H1 (cell line): ENCODE measurements at regions not wholly inside any gene's neighbourhood (a gene's known extent, or its start where the extent isn't known, plus 50 kb on each side); places are given as distances from the start of the nearest gene placed in this dataset.

Experiments used
- CTCF ChIA-PET: fragments of 300-600 bp; sonication (Branson Sonifier 250); formaldehyde crosslinking; loops from one replicate; lab custom pipeline; 2021; ENCODE audit not compliant: partially characterized antibody; lab: Charles Lee
- POLR2A ChIA-PET: fragments of 300-600 bp; sonication (Branson Sonifier 250); formaldehyde crosslinking; loops from one replicate; lab custom pipeline; 2021; ENCODE audit warnings: inconsistent platforms; ENCODE audit not compliant: partially characterized antibody; lab: Charles Lee
- DNase-seq, 2 experiments: peaks; one replicate each; pipeline versions ENCODE4 v3.0.0 to v3.0.0-alpha.2; 2010 to 2022; ENCODE audit warnings: low spot score in 2 of 2, low read depth in 1 of 2, mixed read lengths in 1 of 2
- FAIRE-seq: peaks from 2 replicates; lab custom pipeline; 2011; peaks lifted over from hg19 to GRCh38; lab: Jason Lieb, UNC
- H2AFZ ChIP-seq: 2 replicates; pipeline ENCODE4 v1.8.1; 2012; ENCODE audit warnings: low read length, inconsistent platforms
- H2AK5ac ChIP-seq: 2 replicates; pipeline ENCODE4 v1.6.1; 2013; ENCODE audit warnings: low read depth, low read length
- H2BK120ac ChIP-seq: replicated peaks from 2 replicates; pipeline ENCODE3; 2013; ENCODE audit warnings: low read depth, low read length, inconsistent platforms
- H2BK12ac ChIP-seq: 2 replicates; pipeline ENCODE4 v1.6.1; 2013; ENCODE audit warnings: low read depth, low read length
- H2BK15ac ChIP-seq: 2 replicates; pipeline ENCODE4 v1.6.1; 2013; ENCODE audit warnings: low read length
- H2BK20ac ChIP-seq: 2 replicates; pipeline ENCODE4 v1.6.1; 2013; ENCODE audit warnings: low read length
- H2BK5ac ChIP-seq: 2 replicates; pipeline ENCODE4 v1.6.1; 2013; ENCODE audit warnings: low read depth, low read length
- H3K14ac ChIP-seq: 2 replicates; pipeline ENCODE4 v1.6.1; 2013; ENCODE audit warnings: inconsistent platforms; ENCODE audit not compliant: insufficient read length
- H3K18ac ChIP-seq: 2 replicates; pipeline ENCODE4 v1.6.1; 2013; ENCODE audit warnings: low read length; ENCODE audit errors: extremely low read depth
- H3K23ac ChIP-seq: 2 replicates; pipeline ENCODE4 v1.6.1; 2013; ENCODE audit warnings: inconsistent platforms; ENCODE audit not compliant: insufficient read length
- H3K23me2 ChIP-seq: 2 replicates; pipeline ENCODE4 v1.6.1; 2013; ENCODE audit warnings: low read depth, low read length
- H3K27ac ChIP-seq: 2 replicates; pipeline ENCODE4 v1.6.1; 2011; ENCODE audit warnings: low read depth, low read length, inconsistent platforms
- H3K27me3 ChIP-seq, 4 experiments: replicated peaks in 1 of 4; 1 replicate in 1 of 4; 2 replicates in 3 of 4; pipeline versions ENCODE4 v1.6.1 to v1.8.1; 2011 to 2013; ENCODE audit warnings: low read length in 3 of 4, mild to moderate bottlenecking in 3 of 4, inconsistent platforms in 2 of 4, mixed read lengths in 2 of 4, moderate library complexity in 1 of 4; ENCODE audit not compliant: control insufficient read depth in 3 of 4, insufficient read depth in 3 of 4; ENCODE audit errors: extremely low read depth in 1 of 4
- H3K36me3 ChIP-seq, 4 experiments: 2 replicates each; pipeline versions ENCODE4 v1.6.1 to v1.8.1; 2011 to 2013; ENCODE audit warnings: mild to moderate bottlenecking in 4 of 4, low read length in 3 of 4, moderate library complexity in 2 of 4, control low read depth in 1 of 4, inconsistent platforms in 1 of 4; ENCODE audit not compliant: insufficient read depth in 4 of 4, control insufficient read depth in 2 of 4
- H3K4ac ChIP-seq: replicated peaks from 2 replicates; pipeline ENCODE3; 2013; ENCODE audit warnings: low read length, low read depth, mixed read lengths, inconsistent platforms; ENCODE audit not compliant: insufficient read length
- H3K4me1 ChIP-seq, 4 experiments: replicated peaks in 1 of 4; 1 replicate in 1 of 4; 2 replicates in 3 of 4; pipeline versions ENCODE4 v1.6.1 to v1.8.1; 2011 to 2013; ENCODE audit warnings: low read length in 3 of 4, inconsistent platforms in 2 of 4, mixed read lengths in 1 of 4; ENCODE audit not compliant: insufficient read depth in 4 of 4, control insufficient read depth in 3 of 4
- H3K4me2 ChIP-seq, 2 experiments: 2 replicates each; pipeline versions ENCODE4 v1.6.1 to v1.8.1; 2011 to 2013; ENCODE audit warnings: low read depth in 2 of 2, low read length in 2 of 2, control low read depth in 1 of 2, inconsistent platforms in 1 of 2, mild to moderate bottlenecking in 1 of 2; ENCODE audit not compliant: insufficient read depth in 1 of 2
- H3K4me3 ChIP-seq, 4 experiments: fragments of 200-600, 300-600 bp in 1 of 4; sonication (generic), shearing (Covaris generic), sonication (Bioruptor Twin) in 1 of 4; 2 replicates each; pipeline versions ENCODE4 v1.5.1 to v1.8.1; 2011 to 2016; ENCODE audit warnings: low read length in 4 of 4, low read depth in 3 of 4, control low read depth in 2 of 4, inconsistent platforms in 2 of 4, mild to moderate bottlenecking in 2 of 4, mixed read lengths in 1 of 4, moderate library complexity in 1 of 4; ENCODE audit not compliant: insufficient read depth in 2 of 4; ENCODE audit errors: extremely low read depth in 1 of 4
- H3K56ac ChIP-seq: replicated peaks from 2 replicates; pipeline ENCODE3; 2013; ENCODE audit warnings: low read depth, mild to moderate bottlenecking, mixed read lengths, low read length, inconsistent platforms; ENCODE audit not compliant: insufficient read length
- H3K79me1 ChIP-seq: 2 replicates; pipeline ENCODE4 v1.6.1; 2013; ENCODE audit warnings: low read depth, low read length, control low read depth
- H3K79me2 ChIP-seq, 2 experiments: 2 replicates each; pipeline versions ENCODE4 v1.6.1 to v1.8.1; 2012 to 2013; ENCODE audit warnings: low read length in 2 of 2, mild to moderate bottlenecking in 2 of 2, inconsistent platforms in 1 of 2; ENCODE audit not compliant: insufficient read depth in 2 of 2, control insufficient read depth in 1 of 2
- H3K9ac ChIP-seq, 4 experiments: replicated peaks in 1 of 4; 1 replicate in 1 of 4; 2 replicates in 3 of 4; pipeline versions ENCODE4 v1.6.1 to v1.8.1; 2011 to 2013; ENCODE audit warnings: low read depth in 3 of 4, low read length in 3 of 4, control low read depth in 2 of 4, mild to moderate bottlenecking in 2 of 4, moderate library complexity in 2 of 4, inconsistent platforms in 1 of 4; ENCODE audit errors: extremely low read depth in 1 of 4
- H3K9me3 ChIP-seq, 2 experiments: 2 replicates each; pipeline versions ENCODE4 v1.6.1 to v1.8.1; 2012 to 2013; ENCODE audit warnings: mild to moderate bottlenecking in 2 of 2, moderate library complexity in 2 of 2, control low read depth in 1 of 2, inconsistent platforms in 1 of 2, low read depth in 1 of 2, low read length in 1 of 2, mixed read lengths in 1 of 2; ENCODE audit not compliant: insufficient read depth in 2 of 2
- H4K20me1 ChIP-seq, 2 experiments: replicated peaks in 1 of 2; 2 replicates each; pipeline versions ENCODE3 to v1.8.1; 2011 to 2013; ENCODE audit warnings: inconsistent platforms in 2 of 2, low read length in 2 of 2, mild to moderate bottlenecking in 1 of 2; ENCODE audit not compliant: insufficient read depth in 2 of 2, control insufficient read depth in 1 of 2
- H4K5ac ChIP-seq: 2 replicates; pipeline ENCODE4 v1.6.1; 2013; ENCODE audit warnings: low read length, low read depth, mixed read lengths, inconsistent platforms; ENCODE audit not compliant: insufficient read length
- H4K8ac ChIP-seq: 2 replicates; pipeline ENCODE4 v1.8.0; 2013; ENCODE audit warnings: mild to moderate bottlenecking, moderate library complexity, low read length, inconsistent platforms; ENCODE audit not compliant: insufficient read depth; ENCODE audit errors: extremely low read depth
- H4K91ac ChIP-seq: replicated peaks from 2 replicates; pipeline ENCODE3; 2013; ENCODE audit warnings: low read length, mixed read lengths, inconsistent platforms; ENCODE audit not compliant: insufficient read length
- ATF2 ChIP-seq: IDR thresholded peaks from 2 replicates; pipeline ENCODE4 v1.6.1; 2012; ENCODE audit warnings: low read length, inconsistent platforms
- MAFK ChIP-seq: IDR thresholded peaks from 2 replicates; pipeline ENCODE4 v1.6.1; 2012; ENCODE audit warnings: low read depth, mild to moderate bottlenecking, improper control_type of control experiment, low read length

GRCh38 chr13:94936633-94937032, 224.3 kb upstream of the SOX21 start:
- Histone ChIP-seq H3K27me3 (no peaks in the 10 kb centered on the region), H3K18ac (no peak overlapping the region), H4K91ac (no peak overlapping the region), H3K36me3 (no peaks in the 10 kb centered on the region), H2BK12ac (no peak overlapping the region), H3K9ac (no peak overlapping the region), H3K14ac (no peak overlapping the region), H2BK15ac (no peak overlapping the region), H3K79me1 (no peaks in the 10 kb centered on the region), H3K4me2 (no peak overlapping the region), H3K9me3 (peaks cover 5 to 9% of the 10 kb centered on the region in 2 experiments; a peak in 2 of 4 replicates), H3K4me1 (no peaks in the 10 kb centered on the region), H4K5ac (no peak overlapping the region), H2BK120ac (no peak overlapping the region), H4K8ac (no peak overlapping the region), H3K23me2 (no peaks in the 10 kb centered on the region; the same call in 1 of the 2 replicates), H3K4me3 (no peak overlapping the region), H3K79me2 (no peaks in the 10 kb centered on the region), H2AFZ (no peak overlapping the region), H3K56ac (no peak overlapping the region), H3K27ac (no peak overlapping the region), H2BK20ac (no peak overlapping the region), H2BK5ac (no peak overlapping the region), H3K23ac (no peak overlapping the region), H3K4ac (no peak overlapping the region), H2AK5ac (no peak overlapping the region), H4K20me1 (no peaks in the 10 kb centered on the region)
- DNase-seq (no peak), FAIRE-seq (no peak)
- no peak for TF ChIP-seq ATF2
- TF ChIP-seq MAFK = no peak
- CTCF ChIA-PET = interaction anchor here (0.8 kb wide), 1 partner anchor 12 kb away, joined by 3 read pairs; no protein-coding TSS in a partner anchor
- POLR2A ChIA-PET = no interaction called here
